GM12872 (cell line): ENCODE measurements at regions not wholly inside any gene's neighbourhood (a gene's known extent, or its start where the extent isn't known, plus 50 kb on each side); places are given as distances from the start of the nearest gene placed in this dataset.

ENCODE experiments used
- TF ChIP-seq, protein P1 (sequence below): IDR thresholded peaks from 3 replicates; pipeline ENCODE4 v1.5.1; 2011; ENCODE audit warnings: low read depth, mild to moderate bottlenecking, low read length, moderate library complexity; ENCODE audit not compliant: insufficient read depth

DNA sequence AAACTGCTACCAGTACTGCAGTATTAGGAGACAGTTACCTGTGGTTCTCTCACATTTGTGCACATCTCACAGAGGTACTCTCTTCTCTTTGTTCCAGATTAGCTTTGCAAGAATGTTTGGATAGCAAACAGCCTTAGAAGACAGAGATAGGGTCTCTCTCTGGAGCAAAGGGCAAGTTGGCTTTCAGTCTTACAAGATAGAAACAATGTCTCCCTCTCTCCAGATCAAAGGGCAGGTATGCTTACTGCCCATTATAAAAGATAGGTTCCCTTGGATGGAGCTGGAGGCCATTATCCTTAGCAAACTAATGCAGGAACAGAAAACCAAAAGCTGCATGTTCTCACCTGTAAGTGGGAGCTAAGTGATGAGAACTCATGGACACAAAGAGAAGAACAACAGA is 50.2 kb upstream of the KIT start:
- TF ChIP-seq, protein P1, sequence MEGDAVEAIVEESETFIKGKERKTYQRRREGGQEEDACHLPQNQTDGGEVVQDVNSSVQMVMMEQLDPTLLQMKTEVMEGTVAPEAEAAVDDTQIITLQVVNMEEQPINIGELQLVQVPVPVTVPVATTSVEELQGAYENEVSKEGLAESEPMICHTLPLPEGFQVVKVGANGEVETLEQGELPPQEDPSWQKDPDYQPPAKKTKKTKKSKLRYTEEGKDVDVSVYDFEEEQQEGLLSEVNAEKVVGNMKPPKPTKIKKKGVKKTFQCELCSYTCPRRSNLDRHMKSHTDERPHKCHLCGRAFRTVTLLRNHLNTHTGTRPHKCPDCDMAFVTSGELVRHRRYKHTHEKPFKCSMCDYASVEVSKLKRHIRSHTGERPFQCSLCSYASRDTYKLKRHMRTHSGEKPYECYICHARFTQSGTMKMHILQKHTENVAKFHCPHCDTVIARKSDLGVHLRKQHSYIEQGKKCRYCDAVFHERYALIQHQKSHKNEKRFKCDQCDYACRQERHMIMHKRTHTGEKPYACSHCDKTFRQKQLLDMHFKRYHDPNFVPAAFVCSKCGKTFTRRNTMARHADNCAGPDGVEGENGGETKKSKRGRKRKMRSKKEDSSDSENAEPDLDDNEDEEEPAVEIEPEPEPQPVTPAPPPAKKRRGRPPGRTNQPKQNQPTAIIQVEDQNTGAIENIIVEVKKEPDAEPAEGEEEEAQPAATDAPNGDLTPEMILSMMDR, result no peak
